ENCODE measurements at regions not wholly inside any gene's neighbourhood (a gene's known extent, or its start where the extent isn't known, plus 50 kb on each side); places are given as distances from the start of the nearest gene placed in this dataset.

- 24 to 28% (median 26%) methylated on average over 21 of the region's 21 CpGs for WGBS, 4 donors
- Histone ChIP-seq H3K4me3 (no peak overlapping the region), H3K4me1 (peaks cover 0 to 9% (median 3%) of the 10 kb centered on the region in 12 donors), H3K36me3 (no peaks in the 10 kb centered on the region), H3K9me3 (no peaks in the 10 kb centered on the region), H3K27me3 (peaks cover 10 to 94% (median 25%) of the 10 kb centered on the region in 9 donors), H3K27ac (no peak overlapping the region)
- intact Hi-C loops (cut with DNase I): no loop called here
- ATAC-seq: no peak
- peak in 1 of 5 donors; percentile 17 for DNase-seq
- no peak for TF ChIP-seq CTCF (IDR thresholded peaks at IDR 0.05)
- TF ChIP-seq POLR2A (IDR thresholded peaks at IDR 0.05): no peak
Observed at GRCh38 chr17:36661047-36661666, 59.8 kb downstream of the MRM1 start.

- DNase-seq: peak in 1 of 5 donors; percentile 33
- no peaks in the 10 kb centered on the region for H3K36me3 ChIP-seq
- H3K4me3 ChIP-seq: no peak overlapping the region
- TF ChIP-seq CTCF (IDR thresholded peaks at IDR 0.05) (no peak), POLR2A (IDR thresholded peaks at IDR 0.05) (no peak)
- no peak for ATAC-seq
- H3K4me1 ChIP-seq: peaks cover 0 to 9% (median 3%) of the 10 kb centered on the region in 12 donors
- no peaks in the 10 kb centered on the region for H3K9me3 ChIP-seq
- 79 to 92% (median 88%) methylated on average over 6 to 9 of the region's 9 CpGs for WGBS, 4 donors
- intact Hi-C loops (cut with DNase I): no loop called here
- H3K27me3 ChIP-seq: peaks cover 10 to 94% (median 25%) of the 10 kb centered on the region in 9 donors
- H3K27ac ChIP-seq: no peak overlapping the region
Observed at GRCh38 chr17:36661688-36662087, 60.3 kb downstream of the MRM1 start.

GRCh38 chr17:36665417-36665816 lies 64.0 kb downstream of the MRM1 start:
- peaks cover 0 to 72% (median 11%) of the 10 kb centered on the region in 9 donors for H3K27me3 ChIP-seq
- H3K4me3 ChIP-seq: no peak overlapping the region
- 63 to 67% (median 67%) methylated on average over 11 of the region's 11 CpGs for WGBS, 4 donors
- no peak for ATAC-seq
- no peaks in the 10 kb centered on the region for H3K4me1 ChIP-seq
- intact Hi-C loops (cut with DNase I): no loop called here
- no peaks in the 10 kb centered on the region for H3K9me3 ChIP-seq
- no peak overlapping the region for H3K27ac ChIP-seq
- no peak for DNase-seq
- TF ChIP-seq CTCF (IDR thresholded peaks at IDR 0.05): no peak
- no peaks in the 10 kb centered on the region for H3K36me3 ChIP-seq

- WGBS, 4 donors: 46 to 58% (median 53%) methylated on average over 2 of the region's 2 CpGs
- H3K36me3 ChIP-seq: no peaks in the 10 kb centered on the region
- intact Hi-C loops (cut with DNase I): no loop called here
- no peak overlapping the region for H3K27ac ChIP-seq
- TF ChIP-seq POLR2A (IDR thresholded peaks at IDR 0.05) (no peak), CTCF (IDR thresholded peaks at IDR 0.05) (no peak)
- H3K4me3 ChIP-seq: no peak overlapping the region
- H3K9me3 ChIP-seq: no peaks in the 10 kb centered on the region
- H3K4me1 ChIP-seq: no peaks in the 10 kb centered on the region
- H3K27me3 ChIP-seq: peaks cover 0 to 51% (median 1%) of the 10 kb centered on the region in 9 donors
- no peak for ATAC-seq
- no peak for DNase-seq
Observed at GRCh38 chr17:36667922-36668321, 66.5 kb downstream of the MRM1 start.
